CD14-positive monocyte (primary cell): ENCODE measurements at regions not wholly inside any gene's neighbourhood (a gene's known extent, or its start where the extent isn't known, plus 50 kb on each side); places are given as distances from the start of the nearest gene placed in this dataset.
A peak's percentile ranks its signal among the peaks of the same experiment; 100 is the strongest.

Source experiments
- DNase-seq, 3 donors: peaks; one replicate each; pipeline ENCODE4 v3.0.0-alpha.2; 2011 to 2022
- H2AFZ ChIP-seq: 2 replicates; pipeline ENCODE4 v1.6.0; 2012; ENCODE audit warnings: mild to moderate bottlenecking, low read depth, low read length, inconsistent platforms; ENCODE audit not compliant: insufficient read depth, poor library complexity, severe bottlenecking
- H3K27ac ChIP-seq, 2 donors: 1 replicate in 1 of 2; 2 replicates in 1 of 2; pipeline ENCODE4 v1.5.1; 2012 to 2013; ENCODE audit warnings: low read length in 2 of 2, control low read depth in 1 of 2, inconsistent platforms in 1 of 2, low read depth in 1 of 2, mild to moderate bottlenecking in 1 of 2
- H3K27me3 ChIP-seq, 2 donors: one replicate each; pipeline versions ENCODE4 v1.6.0 to v1.6.1; 2011 to 2013; ENCODE audit warnings: low read length in 2 of 2; ENCODE audit not compliant: control insufficient read depth in 2 of 2, insufficient read depth in 2 of 2
- H3K36me3 ChIP-seq, 2 donors: replicated peaks in 1 of 2; 1 replicate in 1 of 2; 2 replicates in 1 of 2; pipeline versions ENCODE4 v1.5.1 to v1.6.1; 2012 to 2013; ENCODE audit warnings: low read length in 2 of 2, control low read depth in 1 of 2, inconsistent platforms in 1 of 2, mild to moderate bottlenecking in 1 of 2; ENCODE audit not compliant: insufficient read depth in 2 of 2, control insufficient read depth in 1 of 2
- H3K4me1 ChIP-seq, 2 donors: 1 replicate in 1 of 2; 2 replicates in 1 of 2; pipeline versions ENCODE4 v1.5.1 to v1.6.1; 2012 to 2013; ENCODE audit warnings: low read length in 2 of 2, control low read depth in 1 of 2, inconsistent platforms in 1 of 2, mild to moderate bottlenecking in 1 of 2, moderate library complexity in 1 of 2; ENCODE audit not compliant: insufficient read depth in 2 of 2, control insufficient read depth in 1 of 2
- H3K4me2 ChIP-seq: replicated peaks from 2 replicates; pipeline ENCODE3; 2012; ENCODE audit warnings: low read length, moderate library complexity, mild to moderate bottlenecking; ENCODE audit not compliant: poor library complexity, severe bottlenecking; ENCODE audit errors: extremely low read depth
- H3K4me3 ChIP-seq, 3 experiments: fragments of 200-600 bp in 1 of 3; sonication (generic) in 1 of 3; replicated peaks in 1 of 3; 1 replicate in 2 of 3; 2 replicates in 1 of 3; pipeline ENCODE4 v1.5.1; 2011 to 2013; ENCODE audit warnings: low read length in 3 of 3, mild to moderate bottlenecking in 3 of 3, control low read depth in 2 of 3, low read depth in 2 of 3, inconsistent platforms in 1 of 3, moderate library complexity in 1 of 3
- H3K79me2 ChIP-seq: 2 replicates; pipeline ENCODE4 v1.6.0; 2012; ENCODE audit warnings: mild to moderate bottlenecking, control low read depth, inconsistent platforms, low read length, moderate library complexity; ENCODE audit not compliant: insufficient read depth
- H3K9ac ChIP-seq: 2 replicates; pipeline ENCODE4 v1.6.0; 2017; ENCODE audit warnings: low read length, mild to moderate bottlenecking; ENCODE audit not compliant: insufficient read depth, poor library complexity, severe bottlenecking
- H3K9me3 ChIP-seq, 2 donors: replicated peaks in 1 of 2; 1 replicate in 1 of 2; 2 replicates in 1 of 2; pipeline versions ENCODE4 v1.5.1 to v1.6.1; 2012 to 2013; ENCODE audit warnings: low read length in 2 of 2, control low read depth in 1 of 2; ENCODE audit not compliant: control insufficient read depth in 1 of 2, insufficient read depth in 1 of 2
- H4K20me1 ChIP-seq: 2 replicates; pipeline ENCODE4 v1.6.0; 2012; ENCODE audit warnings: mild to moderate bottlenecking, low read length, control low read depth, moderate library complexity; ENCODE audit not compliant: insufficient read depth
- H3K27ac Mint-ChIP-seq, 7 donors: one replicate each; pipeline ENCODE4 v1.8.0; 2020; ENCODE audit warnings: mild to moderate bottlenecking in 7 of 7, mixed read lengths in 7 of 7, moderate library complexity in 6 of 7, inconsistent platforms in 2 of 7
- H3K27me3 Mint-ChIP-seq, 3 donors: one replicate each; pipeline ENCODE4 v1.8.0; 2021 to 2022; ENCODE audit warnings: low read depth in 3 of 3, mild to moderate bottlenecking in 3 of 3, mixed read lengths in 3 of 3, moderate library complexity in 3 of 3, inconsistent platforms in 1 of 3
- H3K36me3 Mint-ChIP-seq, 2 donors: one replicate each; pipeline ENCODE4 v1.8.0; 2020; ENCODE audit warnings: mixed read lengths in 2 of 2, inconsistent platforms in 1 of 2, mild to moderate bottlenecking in 1 of 2
- H3K4me1 Mint-ChIP-seq: one replicate; pipeline ENCODE4 v1.8.0; 2020; ENCODE audit warnings: mild to moderate bottlenecking, mixed read lengths
- H3K4me3 Mint-ChIP-seq, 2 donors: one replicate each; pipeline ENCODE4 v1.8.0; 2020; ENCODE audit warnings: mild to moderate bottlenecking in 2 of 2, mixed read lengths in 2 of 2, moderate library complexity in 1 of 2
- H3K9me3 Mint-ChIP-seq, 7 donors: one replicate each; pipeline ENCODE4 v1.8.0; 2020 to 2022; ENCODE audit warnings: mixed read lengths in 7 of 7, mild to moderate bottlenecking in 6 of 7, moderate library complexity in 6 of 7, inconsistent platforms in 2 of 7
- CTCF ChIP-seq: fragments of 200-600 bp; IDR thresholded peaks from one replicate; pipeline ENCODE4 v1.8.0; 2022; ENCODE audit warnings: antibody characterized with exemption, mild to moderate bottlenecking
- WGBS: methylation state at CpG from one replicate; pipeline ENCODE4 v1.1.5; 2013; ENCODE audit warnings: missing lambda C conversion rate; ENCODE audit not compliant: insufficient coverage; 5-methylcytosine and 5-hydroxymethylcytosine counted together
- intact Hi-C, 2 donors: fragments of 100-400 bp; cut with micrococcal nuclease; formaldehyde crosslinking; loops; one replicate each; pipeline versions ENCODE4 v1.15.0 to v1.15.1; 2023

- no peak for TF ChIP-seq CTCF
- no peak overlapping the region for H3K4me3 Mint-ChIP-seq
- intact Hi-C loops, result loop anchor here in 1 of 2 donors (10.0 kb wide), 1 partner anchor 67 kb away; no protein-coding TSS in a partner anchor
- no peaks in the 10 kb centered on the region for H3K9me3 Mint-ChIP-seq
- Histone ChIP-seq H3K79me2 (no peaks in the 10 kb centered on the region), H3K27me3 (no peaks in the 10 kb centered on the region), H4K20me1 (no peaks in the 10 kb centered on the region), H3K4me3 (no peak overlapping the region), H3K4me1 (peaks cover 25 to 28% of the 10 kb centered on the region in 2 donors), H2AFZ (peak overlapping the region; percentile 12), H3K9me3 (no peaks in the 10 kb centered on the region), H3K36me3 (no peaks in the 10 kb centered on the region), H3K27ac (no peak overlapping the region), H3K4me2 (no peak overlapping the region), H3K9ac (no peak overlapping the region)
- peaks cover 28% of the 10 kb centered on the region for H3K4me1 Mint-ChIP-seq
- no peak overlapping the region for H3K27ac Mint-ChIP-seq
- peaks cover 4 to 6% (median 6%) of the 10 kb centered on the region in 3 donors for H3K27me3 Mint-ChIP-seq
- WGBS, result 25% methylated on average over 2 of the region's 2 CpGs
- no peak for DNase-seq
- no peaks in the 10 kb centered on the region for H3K36me3 Mint-ChIP-seq
Observed at GRCh38 chr1:185487936-185488335, 170.9 kb upstream of the IVNS1ABP start.

DNA sequence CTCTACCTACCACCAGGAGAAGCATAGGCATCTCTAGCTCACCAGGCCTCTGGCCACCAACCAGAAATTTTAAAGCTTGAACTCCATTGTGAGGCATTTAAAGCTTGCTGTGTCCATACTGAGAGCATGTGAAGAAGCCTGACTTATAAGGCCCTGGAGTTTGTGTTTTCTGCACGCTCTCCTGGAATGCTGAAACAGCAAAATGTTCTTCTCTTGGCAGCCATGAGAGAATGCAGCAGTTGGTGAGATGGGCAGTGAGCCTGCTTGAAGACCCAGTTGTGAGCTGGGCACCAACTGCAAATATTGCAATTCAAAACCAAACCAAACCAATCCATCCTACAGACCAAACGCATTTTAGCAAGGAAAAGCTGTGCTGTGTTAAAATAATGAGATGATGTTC, 170.0 kb upstream of the IVNS1ABP start:
- Histone ChIP-seq H3K27ac (no peak overlapping the region), H3K36me3 (no peaks in the 10 kb centered on the region), H3K4me1 (peaks cover 25 to 28% of the 10 kb centered on the region in 2 donors), H3K4me3 (no peak overlapping the region), H3K4me2 (no peak overlapping the region), H4K20me1 (no peaks in the 10 kb centered on the region), H3K79me2 (no peaks in the 10 kb centered on the region), H2AFZ (no peak overlapping the region), H3K9ac (no peak overlapping the region), H3K27me3 (no peaks in the 10 kb centered on the region), H3K9me3 (no peaks in the 10 kb centered on the region)
- Mint-ChIP-seq H3K27me3 (peaks cover 4 to 6% (median 6%) of the 10 kb centered on the region in 3 donors), H3K9me3 (peaks cover 0 to 2% (median 0%) of the 10 kb centered on the region in 7 donors), H3K27ac (no peak overlapping the region), H3K36me3 (no peaks in the 10 kb centered on the region), H3K4me3 (no peak overlapping the region), H3K4me1 (peaks cover 28% of the 10 kb centered on the region)
- 100% methylated on average over 1 of the region's 2 CpGs for WGBS
- DNase-seq, result no peak
- intact Hi-C loops, result loop anchor here in 1 of 2 donors (10.0 kb wide), 1 partner anchor 68 kb away; no protein-coding TSS in a partner anchor
- no peak for TF ChIP-seq CTCF
